GM21515 (cell line): ENCODE measurements at regions not wholly inside any gene's neighbourhood (a gene's known extent, or its start where the extent isn't known, plus 50 kb on each side); places are given as distances from the start of the nearest gene placed in this dataset.

Experiments
- ATAC-seq: cut with Tn5 transposase; IDR thresholded peaks from one replicate; pipeline ENCODE4 v1.9.1; 2021; ENCODE audit not compliant: unreplicated experiment

GRCh38 chr22:48157676-48158075 lies 1395.2 kb downstream of the TBC1D22A start:
- ATAC-seq: no peak

GRCh38 chr22:48156603-48157355 lies 1394.3 kb downstream of the TBC1D22A start:
- ATAC-seq: no peak

- ATAC-seq: no peak
These were observed 1393.0 kb downstream of the TBC1D22A start for GRCh38 chr22:48155446-48155845.

GRCh38 chr22:48154943-48155240 lies 1392.4 kb downstream of the TBC1D22A start:
- no peak for ATAC-seq

- no peak for ATAC-seq
These were observed 1391.9 kb downstream of the TBC1D22A start for GRCh38 chr22:48154169-48154942.

- ATAC-seq: no peak
These were observed 1391.3 kb downstream of the TBC1D22A start for GRCh38 chr22:48153726-48154125.

GRCh38 chr22:48152916-48153315 lies 1390.5 kb downstream of the TBC1D22A start:
- no peak for ATAC-seq

- ATAC-seq: no peak
These were observed 1389.8 kb downstream of the TBC1D22A start for GRCh38 chr22:48152164-48152775.

GRCh38 chr22:48151641-48152040 lies 1389.2 kb downstream of the TBC1D22A start:
- no peak for ATAC-seq

- no peak for ATAC-seq
These were observed 1385.4 kb downstream of the TBC1D22A start for GRCh38 chr22:48147831-48148230.

- no peak for ATAC-seq
These were observed 1385.0 kb downstream of the TBC1D22A start for GRCh38 chr22:48147404-48147803.

GRCh38 chr22:48146426-48146825 lies 1384.0 kb downstream of the TBC1D22A start:
- ATAC-seq: no peak

GRCh38 chr22:48145738-48146137 lies 1383.3 kb downstream of the TBC1D22A start:
- no peak for ATAC-seq

GRCh38 chr22:48144318-48144717 lies 1381.9 kb downstream of the TBC1D22A start:
- no peak for ATAC-seq

- ATAC-seq: no peak
These were observed 1381.4 kb downstream of the TBC1D22A start for GRCh38 chr22:48143856-48144255.

GRCh38 chr22:48142388-48142787 lies 1379.9 kb downstream of the TBC1D22A start:
- no peak for ATAC-seq

GRCh38 chr22:48141301-48141700 lies 1378.9 kb downstream of the TBC1D22A start:
- no peak for ATAC-seq

GRCh38 chr22:48140261-48140813 lies 1377.9 kb downstream of the TBC1D22A start:
- ATAC-seq: no peak

- ATAC-seq: no peak
These were observed 1377.3 kb downstream of the TBC1D22A start for GRCh38 chr22:48139776-48140175.

- ATAC-seq: no peak
These were observed 1376.4 kb downstream of the TBC1D22A start for GRCh38 chr22:48138855-48139254.

- ATAC-seq: no peak
These were observed 1376.0 kb downstream of the TBC1D22A start for GRCh38 chr22:48138427-48138826.

- ATAC-seq: no peak
These were observed 1375.2 kb downstream of the TBC1D22A start for GRCh38 chr22:48137640-48138039.
